HG02623 (cell line): ENCODE measurements at regions not wholly inside any gene's neighbourhood (a gene's known extent, or its start where the extent isn't known, plus 50 kb on each side); places are given as distances from the start of the nearest gene placed in this dataset.

ENCODE experiments used
- ATAC-seq: cut with Tn5 transposase; IDR thresholded peaks from one replicate; pipeline ENCODE4 v1.9.1; 2021; ENCODE audit warnings: moderate library complexity; ENCODE audit not compliant: unreplicated experiment

DNA sequence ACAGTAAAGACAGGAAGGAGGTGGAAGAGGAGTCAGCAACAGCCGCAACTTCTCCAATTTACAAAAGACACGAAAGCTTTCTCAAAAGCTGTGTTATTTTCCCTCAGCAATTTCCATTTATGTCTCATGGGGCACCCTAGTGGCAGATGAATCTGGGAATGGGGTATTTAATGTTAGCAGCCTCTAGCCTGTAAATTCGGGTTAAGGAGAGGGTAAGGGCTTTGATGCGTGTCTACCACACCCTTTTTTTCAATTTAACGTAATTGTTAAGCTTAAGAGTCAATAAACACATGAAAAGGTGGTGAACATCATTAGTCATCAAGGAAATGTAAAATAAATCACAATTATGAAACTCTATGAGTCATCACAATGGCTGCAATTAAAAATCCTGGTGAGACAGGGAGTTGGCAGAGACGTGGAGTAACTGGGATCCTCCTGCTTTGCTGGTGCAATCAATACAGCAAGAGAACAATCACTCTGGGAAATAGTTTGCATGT is 986.4 kb downstream of the AACS start:
- no peak for ATAC-seq

DNA sequence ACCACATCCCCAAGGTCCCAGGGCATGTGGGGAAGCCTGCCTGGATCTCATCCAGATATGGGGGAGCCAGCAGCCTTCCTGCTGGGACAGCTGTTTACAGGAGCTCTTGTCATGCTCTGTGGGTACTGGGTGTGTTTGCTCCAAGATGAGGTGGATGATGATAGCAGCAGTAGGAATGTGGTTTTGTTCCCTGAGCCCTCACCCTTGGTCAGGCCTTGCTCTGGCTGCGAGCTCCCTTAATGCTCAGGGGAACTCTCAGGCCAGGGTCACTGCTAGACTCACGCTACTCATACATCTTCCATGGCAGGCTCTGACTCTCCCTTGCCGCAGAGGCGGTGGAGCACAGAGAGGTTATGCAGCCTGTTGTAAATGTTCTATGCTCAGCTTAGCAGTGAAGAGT is 990.3 kb downstream of the AACS start:
- no peak for ATAC-seq

DNA sequence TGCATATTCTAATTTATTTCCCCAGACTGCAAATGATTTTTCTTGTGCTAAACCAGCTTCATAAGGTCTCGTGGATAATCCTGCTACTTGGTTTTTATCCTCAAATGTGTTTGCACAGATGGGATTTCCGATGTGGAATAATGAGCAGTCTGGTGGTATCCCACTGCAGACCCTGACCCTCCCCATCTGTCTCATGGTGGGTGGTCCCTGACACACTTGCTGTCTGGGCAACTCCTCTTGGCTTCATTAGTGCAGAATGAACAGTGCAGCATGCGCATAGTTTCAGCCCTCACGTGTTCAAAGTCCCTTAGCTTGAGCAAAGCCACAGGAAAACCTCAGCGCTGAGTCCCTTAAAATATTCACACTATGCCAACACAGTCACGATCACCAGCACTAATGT is 996.5 kb downstream of the AACS start:
- no peak for ATAC-seq

DNA sequence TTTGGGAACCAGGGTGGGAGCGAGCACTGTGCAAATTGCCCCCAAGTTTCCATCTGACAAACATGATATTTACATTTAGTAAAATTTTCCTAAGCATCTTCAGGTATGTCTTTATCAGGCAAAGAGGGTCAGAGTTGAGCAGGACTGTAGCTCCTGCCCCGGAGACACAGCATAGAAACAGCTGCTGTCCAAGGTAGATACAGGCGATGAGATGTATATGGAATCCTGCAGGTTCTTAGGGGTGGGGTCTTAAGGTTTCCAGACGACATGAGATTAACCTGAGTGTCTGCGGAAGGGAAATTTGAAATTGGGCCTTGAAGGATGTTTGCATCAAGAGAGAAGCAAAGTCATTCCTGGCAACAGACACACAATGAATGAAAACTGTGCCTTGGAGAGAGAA is 998.8 kb downstream of the AACS start:
- no peak for ATAC-seq

DNA sequence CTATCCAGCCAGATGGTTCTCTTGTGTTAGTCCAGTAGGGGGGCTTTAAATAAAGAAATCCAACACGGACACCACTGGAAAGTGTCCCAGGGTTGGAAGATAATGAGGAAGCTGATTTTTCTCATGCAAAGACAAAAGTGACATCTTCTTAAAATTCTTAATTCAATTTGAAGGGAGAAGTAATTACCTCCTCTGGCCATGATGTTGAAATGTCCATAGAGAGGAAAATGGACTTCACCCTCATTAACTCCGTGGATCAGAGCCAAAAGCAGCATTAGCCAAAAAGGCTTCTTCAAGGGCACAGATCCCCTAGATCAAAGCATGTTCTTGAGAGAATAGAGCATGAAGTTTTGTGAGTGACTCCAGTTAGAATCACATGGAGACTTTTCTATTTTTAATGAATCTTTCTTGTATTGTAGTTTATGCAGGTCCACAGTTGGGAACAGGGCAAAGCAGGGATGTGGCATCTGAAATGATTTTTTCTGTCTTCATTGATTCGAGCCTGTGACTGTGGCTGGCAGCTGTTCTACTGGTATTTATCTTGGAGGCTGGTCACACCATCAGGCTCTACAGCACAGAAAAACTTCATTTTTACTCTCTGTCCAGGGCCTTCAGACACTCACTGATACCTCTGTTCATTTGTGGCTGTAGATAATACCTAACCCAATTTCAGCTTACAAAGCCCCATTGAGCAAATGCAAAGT is 1002.5 kb downstream of the AACS start:
- no peak for ATAC-seq

DNA sequence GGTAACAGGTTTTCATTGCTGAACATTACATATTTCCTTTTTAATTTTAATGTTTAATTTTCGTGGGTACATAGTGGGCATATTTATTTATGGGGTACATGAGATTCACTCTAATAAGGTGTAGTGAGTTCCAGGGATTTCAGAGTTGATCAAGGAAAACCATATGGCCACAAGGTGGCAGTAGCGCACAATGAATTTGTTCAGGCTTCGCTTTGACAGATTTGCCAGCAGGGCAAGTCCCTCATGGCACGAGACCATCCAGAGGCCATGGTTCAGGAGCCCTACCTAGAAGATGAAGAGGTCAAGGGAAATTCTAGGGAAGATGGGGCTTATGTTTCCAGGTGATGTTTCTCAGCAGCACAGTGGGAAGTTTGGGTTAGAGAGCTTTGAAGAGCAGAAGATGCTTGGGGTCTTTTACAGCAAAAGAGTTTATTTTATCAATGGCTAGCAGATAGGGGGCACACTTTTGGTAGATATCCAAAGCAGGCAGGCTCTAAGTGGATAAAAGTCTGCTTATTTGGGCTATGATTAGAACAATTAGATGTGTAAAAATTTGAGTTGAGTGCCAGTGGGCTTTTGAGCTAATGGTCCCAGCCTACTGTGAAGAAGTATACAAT is 1004.4 kb downstream of the AACS start:
- peak; percentile 53 for ATAC-seq

DNA sequence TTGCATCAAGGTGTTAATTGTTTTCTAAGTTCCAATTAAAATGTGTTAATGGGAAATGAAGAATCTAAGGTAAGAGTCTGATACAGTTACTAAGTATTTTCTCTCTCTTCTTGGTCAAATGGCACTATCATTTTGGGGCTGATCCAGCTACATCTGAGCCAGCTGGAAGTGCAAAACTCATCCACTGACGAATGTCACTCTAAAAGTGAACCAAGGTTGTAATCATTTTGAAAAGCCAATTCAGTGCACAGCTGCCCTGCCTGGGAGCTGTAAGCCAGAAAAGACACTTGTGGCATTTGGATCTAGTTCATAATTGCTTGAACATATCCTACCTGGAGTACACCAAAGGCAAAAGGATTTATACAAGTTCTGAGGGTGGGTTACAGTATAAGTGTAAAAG is 1011.3 kb downstream of the AACS start:
- no peak for ATAC-seq

DNA sequence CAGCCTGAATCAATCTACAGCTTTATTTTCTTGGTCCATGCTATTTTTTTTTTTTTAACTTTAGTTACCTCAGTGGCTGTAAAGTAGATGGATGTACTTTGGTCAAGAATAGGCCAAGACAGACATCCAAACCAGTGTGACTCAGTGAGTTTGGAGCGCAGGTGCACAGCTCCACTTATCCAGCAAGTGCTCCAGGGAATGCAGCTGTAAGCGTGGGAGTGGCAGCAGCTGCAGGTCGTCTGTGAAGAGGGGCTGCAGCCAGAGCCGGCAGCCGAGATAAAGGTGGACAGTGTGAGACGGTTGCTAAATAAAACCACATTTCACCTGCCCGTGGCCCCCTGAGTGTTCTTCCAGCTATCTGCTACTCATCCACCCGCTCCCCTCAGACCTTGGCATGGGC is 1018.7 kb downstream of the AACS start:
- no peak for ATAC-seq

DNA sequence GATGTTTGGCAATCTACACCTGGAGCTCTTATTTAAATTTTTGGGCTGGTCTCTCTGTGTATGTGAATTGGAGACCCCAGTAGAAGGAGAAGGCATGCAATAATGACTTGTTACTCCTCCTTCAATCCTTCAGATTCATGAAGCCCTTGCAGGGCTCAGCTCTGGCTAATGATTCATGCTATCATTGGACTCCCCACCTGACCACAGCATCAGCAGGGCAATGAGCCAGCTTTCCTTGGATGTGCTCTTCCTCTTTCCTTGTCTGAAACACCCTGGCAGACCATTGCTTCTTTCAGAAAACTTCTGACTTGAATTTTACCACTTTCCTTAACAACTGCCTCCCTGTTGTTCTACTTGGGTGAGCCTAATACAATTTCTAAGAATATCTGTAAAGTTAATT is 1019.2 kb downstream of the AACS start:
- ATAC-seq, result no peak

DNA sequence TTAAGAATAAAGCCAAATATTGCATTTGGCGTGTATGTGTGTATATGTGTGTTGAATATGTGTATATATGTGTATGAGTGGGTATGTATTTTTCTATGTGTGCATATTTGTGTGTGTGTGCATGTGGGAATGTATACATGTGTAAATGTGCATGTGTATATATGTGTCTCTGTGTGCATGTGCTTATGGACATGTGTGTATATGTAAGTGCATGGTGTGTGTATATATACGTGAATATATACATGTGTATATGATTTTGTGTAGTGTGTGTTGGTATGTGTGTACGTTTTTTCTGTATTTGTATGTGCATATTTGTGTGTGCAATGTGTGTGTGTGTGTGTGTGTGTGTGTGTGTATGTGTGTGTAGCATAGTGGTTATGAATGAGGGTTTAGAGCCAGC is 1021.0 kb downstream of the AACS start:
- no peak for ATAC-seq

DNA sequence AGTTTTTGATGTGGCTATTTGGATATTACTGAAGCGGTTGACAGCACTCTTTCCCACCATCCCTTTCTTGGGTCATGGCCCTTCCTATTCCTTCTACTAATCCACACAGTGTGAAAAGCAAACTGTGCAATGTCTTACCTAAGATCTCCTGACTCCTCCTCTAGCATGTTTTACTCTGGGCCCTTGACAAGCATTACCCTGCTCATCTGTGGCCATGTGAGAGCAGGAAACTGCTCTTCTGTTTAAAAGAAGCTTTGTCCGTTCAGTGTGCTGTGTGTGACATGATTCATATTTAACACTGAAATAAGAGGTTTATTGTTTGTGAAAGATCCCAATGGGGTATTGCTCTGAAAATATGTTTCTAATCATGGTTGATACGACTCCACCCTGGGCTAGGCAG is 1022.5 kb downstream of the AACS start:
- ATAC-seq, result no peak

DNA sequence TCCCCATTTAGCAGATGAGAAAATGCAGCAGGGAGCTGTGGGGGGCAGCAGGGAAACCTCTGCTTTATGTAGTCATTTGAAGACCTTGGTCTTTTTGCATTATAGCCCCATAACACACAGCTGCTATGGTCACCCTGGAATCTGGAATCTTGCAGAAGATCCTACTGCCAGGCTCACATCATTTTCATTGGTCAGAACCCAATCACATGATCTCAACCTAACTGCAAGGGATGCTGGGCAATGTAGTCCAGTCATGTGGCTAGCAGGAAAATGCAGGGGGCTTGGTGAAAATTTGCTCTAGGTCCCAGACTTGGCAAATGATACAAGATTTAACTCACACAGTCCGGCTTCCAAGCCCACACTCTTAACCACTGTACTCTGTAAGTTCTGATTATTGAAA is 1028.7 kb downstream of the AACS start:
- no peak for ATAC-seq

DNA sequence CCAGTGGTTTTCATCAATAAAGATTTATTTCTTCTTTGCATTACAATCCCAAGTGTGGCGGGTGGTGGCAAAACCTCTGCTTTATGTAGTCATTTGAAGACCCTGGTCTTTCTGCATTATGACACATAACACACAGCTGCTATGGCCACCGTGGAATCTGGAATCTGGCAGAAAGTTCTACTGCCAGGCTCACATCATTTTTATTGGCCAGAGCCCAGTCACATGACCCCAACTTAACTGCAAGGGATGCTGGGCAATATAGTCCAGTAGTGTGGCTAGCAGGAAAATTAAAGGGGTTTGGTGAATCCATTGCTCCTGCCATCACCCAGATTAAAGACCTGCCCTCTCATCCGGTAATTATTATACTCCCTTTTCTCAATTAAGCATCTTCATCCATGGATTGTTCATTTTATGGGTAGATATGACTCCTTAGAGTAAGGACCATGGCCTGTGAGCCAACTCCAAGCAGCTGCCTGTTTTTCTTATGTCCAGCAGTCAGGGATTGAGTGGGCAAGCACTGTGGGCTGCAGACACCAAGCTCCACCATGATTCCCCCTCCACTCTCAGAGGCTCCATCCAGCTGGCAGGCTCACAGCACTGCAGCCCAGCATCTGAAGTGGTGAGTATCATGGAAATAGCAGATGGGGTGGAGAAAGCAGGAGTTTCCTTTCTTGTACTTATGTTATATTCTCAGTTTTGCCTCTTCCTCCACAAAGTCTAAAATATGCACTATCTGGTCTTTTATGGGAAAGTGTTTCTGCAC is 1030.7 kb downstream of the AACS start:
- ATAC-seq, result no peak

DNA sequence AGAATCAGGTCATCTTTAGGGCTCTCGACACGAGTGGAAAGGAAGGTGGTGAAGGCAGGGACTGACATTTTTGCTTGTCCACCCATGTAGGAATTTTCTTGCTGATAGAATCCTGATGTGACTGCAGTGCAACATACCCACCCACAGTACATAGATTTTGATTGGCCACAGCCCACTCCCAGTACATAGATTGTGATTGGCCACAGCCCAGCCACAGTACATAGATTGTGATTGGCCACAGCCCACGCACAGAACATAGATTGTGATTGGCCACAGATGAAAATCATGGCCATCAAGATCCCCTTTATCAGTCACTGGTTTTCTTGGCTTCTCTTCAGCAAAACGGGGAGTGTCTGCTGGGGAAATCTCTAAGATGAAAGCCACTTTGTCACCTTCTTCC is 1041.5 kb downstream of the AACS start:
- ATAC-seq, result no peak

DNA sequence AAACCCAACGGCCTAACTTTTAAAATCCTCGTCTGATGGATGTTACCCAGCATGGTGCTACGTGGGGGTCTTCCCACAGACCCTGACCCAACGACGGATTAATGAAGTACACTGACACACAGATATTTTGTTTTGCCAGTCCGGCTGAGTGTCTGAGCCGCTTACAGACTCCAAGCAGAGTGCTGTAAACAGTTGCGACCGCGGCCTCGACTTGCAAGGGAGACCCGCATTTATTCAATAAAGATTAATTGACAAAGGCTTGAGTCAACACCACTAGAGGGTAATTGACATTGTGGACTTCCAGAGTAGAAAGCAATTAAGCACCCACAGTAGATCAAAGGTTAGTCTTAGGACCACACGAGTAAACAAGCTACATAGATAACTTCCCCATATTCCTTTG is 1042.4 kb downstream of the AACS start:
- no peak for ATAC-seq

DNA sequence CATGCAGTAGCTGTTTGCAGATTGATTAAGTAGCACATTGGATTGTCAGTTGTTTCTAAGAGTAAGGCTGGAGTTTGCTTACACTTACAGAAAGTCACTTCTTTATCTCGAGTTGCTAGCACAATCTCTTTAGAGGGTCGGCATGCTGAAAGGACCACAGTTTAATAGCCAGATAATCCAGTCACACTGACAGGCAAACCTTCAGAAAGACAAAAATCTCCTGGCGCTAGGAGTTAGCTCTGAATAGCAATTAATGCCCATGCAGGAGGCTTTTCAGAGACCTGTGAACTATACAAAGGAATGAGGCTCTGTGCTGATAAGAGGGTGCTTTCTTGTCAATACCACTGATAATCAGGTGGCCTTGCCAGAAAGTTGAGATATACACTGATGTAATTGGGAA is 1043.0 kb downstream of the AACS start:
- ATAC-seq, result no peak

DNA sequence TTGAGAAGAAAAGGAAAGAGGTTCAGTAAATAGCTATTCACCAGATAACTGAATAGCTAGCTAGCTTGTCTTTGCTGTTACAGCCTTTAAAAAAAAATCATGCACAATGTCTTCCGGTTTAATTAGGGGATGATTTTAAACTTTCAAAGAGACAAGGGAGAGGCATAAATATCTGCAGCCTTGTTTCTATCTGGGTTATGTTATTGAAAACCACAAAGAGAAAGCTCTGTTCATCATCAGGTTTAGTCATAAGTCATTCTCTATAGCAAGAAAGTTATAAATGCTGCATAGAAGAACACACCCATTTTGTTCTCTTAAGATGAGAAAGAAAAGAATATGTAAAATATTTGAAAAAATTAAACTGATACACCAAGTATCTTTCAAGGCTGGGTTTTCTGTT is 1046.9 kb downstream of the AACS start:
- no peak for ATAC-seq

DNA sequence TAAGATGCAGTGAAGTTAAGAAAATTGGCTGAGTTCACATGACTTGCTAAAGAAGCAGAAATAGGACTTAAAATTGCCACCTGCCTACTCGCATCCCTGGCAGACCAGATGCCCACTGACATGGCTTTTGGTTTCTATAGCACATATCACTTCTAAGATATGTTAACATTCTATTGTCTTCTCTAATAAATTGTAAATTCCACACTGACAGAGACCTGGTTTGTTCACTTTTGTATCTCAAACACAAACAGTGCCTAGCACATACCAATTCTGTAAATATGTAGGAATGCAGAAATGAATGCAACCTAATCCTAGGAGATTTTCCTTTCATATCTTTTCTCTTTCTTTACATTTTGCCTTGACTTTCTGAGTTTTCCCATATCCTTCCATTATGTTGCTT is 1047.6 kb downstream of the AACS start:
- no peak for ATAC-seq

DNA sequence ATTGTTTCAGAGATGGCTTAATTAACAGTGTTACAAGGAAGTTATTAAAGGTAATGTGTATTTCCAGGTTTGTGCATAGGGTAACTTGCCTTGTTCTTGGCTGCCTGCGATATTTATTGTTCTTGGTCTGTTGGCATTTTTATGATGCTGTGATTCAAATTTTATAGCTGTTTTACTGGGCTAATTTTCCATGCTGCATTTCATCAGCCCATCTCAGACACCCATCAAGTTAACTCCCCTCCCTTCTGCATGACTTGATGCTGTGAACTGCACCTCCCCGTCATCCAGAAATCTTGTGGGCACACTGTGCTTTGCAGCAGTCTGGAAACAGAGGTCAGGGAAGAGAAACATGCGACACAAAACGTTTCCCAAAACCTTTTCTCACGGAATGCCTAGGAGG is 1049.2 kb downstream of the AACS start:
- ATAC-seq, result no peak

DNA sequence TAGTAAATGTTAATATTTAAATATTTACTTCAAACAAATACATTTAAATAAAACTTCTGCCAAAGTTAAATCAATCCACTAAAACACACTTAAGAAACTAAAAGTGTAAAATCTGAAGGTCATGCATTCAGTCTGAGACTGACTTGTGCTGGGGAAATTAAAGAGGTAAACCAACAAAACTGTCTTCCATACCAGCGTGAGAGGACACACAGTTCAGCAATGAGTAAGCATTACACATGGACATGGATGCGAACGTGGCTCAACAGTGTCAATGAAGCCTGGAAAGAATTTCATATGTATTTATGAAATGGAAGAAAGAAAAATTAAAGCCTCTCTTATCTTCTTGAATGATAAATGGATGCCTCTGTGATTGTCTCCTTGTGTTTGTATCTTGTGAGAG is 1052.3 kb downstream of the AACS start:
- ATAC-seq, result no peak

DNA sequence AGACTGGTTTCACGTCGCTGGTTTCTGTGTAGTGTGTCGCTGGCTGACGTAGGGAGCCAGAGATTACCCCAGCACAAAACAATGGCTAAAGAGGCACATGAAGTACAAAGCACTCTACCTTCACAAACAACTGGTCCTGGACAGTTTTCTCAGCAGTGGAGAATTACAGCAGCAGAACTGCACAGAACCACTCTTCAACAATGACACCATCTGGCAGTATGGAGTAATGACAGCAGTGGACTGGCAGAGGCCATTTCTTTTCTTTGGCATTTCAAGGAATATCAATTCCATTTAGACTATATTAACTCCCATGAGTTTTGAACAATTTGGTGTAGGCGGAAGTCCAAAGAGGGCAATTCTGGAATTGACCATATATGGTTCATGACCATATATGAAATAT is 1074.1 kb downstream of the AACS start:
- ATAC-seq, result no peak

DNA sequence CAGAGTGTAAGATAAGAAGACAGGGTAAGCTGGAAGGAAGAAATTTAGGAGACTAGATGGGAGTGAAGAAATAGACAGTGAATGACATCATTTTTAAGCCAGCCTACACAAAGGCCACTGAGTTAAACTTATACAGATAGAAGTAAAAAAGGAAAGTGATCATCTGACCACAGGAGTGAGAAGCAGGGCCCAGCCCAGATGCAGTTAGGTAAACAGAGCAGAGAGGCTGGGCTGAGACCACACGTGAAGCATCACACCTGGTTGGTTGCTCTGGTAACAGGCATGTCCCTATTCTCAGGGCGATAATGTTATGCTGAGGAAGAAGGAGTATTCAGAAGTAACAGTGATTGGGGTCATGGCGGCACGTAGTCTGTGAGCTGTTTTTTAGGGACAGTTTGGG is 1079.4 kb downstream of the AACS start:
- ATAC-seq, result no peak
